HG02588 (cell line): ENCODE measurements at regions not wholly inside any gene's neighbourhood (a gene's known extent, or its start where the extent isn't known, plus 50 kb on each side); places are given as distances from the start of the nearest gene placed in this dataset.
"Not testable (repeated sequence)": the region's sequence is repeated elsewhere in the genome, so short reads cannot be mapped to it uniquely, and the experiment has no call there.

Experiments used
- ATAC-seq: cut with Tn5 transposase; IDR thresholded peaks from one replicate; pipeline ENCODE4 v1.9.1; 2021; ENCODE audit warnings: mild to moderate bottlenecking, moderate library complexity; ENCODE audit not compliant: unreplicated experiment

GRCh38 chr6:22738194-22738593 lies 168.8 kb downstream of the HDGFL1 start:
- ATAC-seq = no peak

GRCh38 chr6:22747571-22747970 lies 178.2 kb downstream of the HDGFL1 start:
- ATAC-seq = no peak

- ATAC-seq = no peak
These were observed 179.3 kb downstream of the HDGFL1 start for GRCh38 chr6:22748681-22749080.

GRCh38 chr6:22749696-22750095 lies 180.3 kb downstream of the HDGFL1 start:
- no peak for ATAC-seq

- ATAC-seq = no peak
These were observed 181.9 kb downstream of the HDGFL1 start for GRCh38 chr6:22751223-22751622.

GRCh38 chr6:22752522-22752921 lies 183.2 kb downstream of the HDGFL1 start:
- ATAC-seq = no peak

- no peak for ATAC-seq
These were observed 184.7 kb downstream of the HDGFL1 start for GRCh38 chr6:22754061-22754460.

GRCh38 chr6:22755605-22756004 lies 186.2 kb downstream of the HDGFL1 start:
- no peak for ATAC-seq

- ATAC-seq = no peak
These were observed 187.0 kb downstream of the HDGFL1 start for GRCh38 chr6:22756365-22756764.

GRCh38 chr6:22764496-22764895 lies 195.1 kb downstream of the HDGFL1 start:
- ATAC-seq = no peak

GRCh38 chr6:22765015-22765414 lies 195.6 kb downstream of the HDGFL1 start:
- ATAC-seq = no peak

- ATAC-seq = no peak
These were observed 197.6 kb downstream of the HDGFL1 start for GRCh38 chr6:22766979-22767378.

GRCh38 chr6:22770054-22770453 lies 200.7 kb downstream of the HDGFL1 start:
- ATAC-seq = no peak

- ATAC-seq = no peak
These were observed 204.8 kb downstream of the HDGFL1 start for GRCh38 chr6:22774129-22774528.

GRCh38 chr6:22778438-22778837 lies 209.1 kb downstream of the HDGFL1 start:
- not testable (repeated sequence) for ATAC-seq

GRCh38 chr6:22779062-22779461 lies 209.7 kb downstream of the HDGFL1 start:
- no peak for ATAC-seq

GRCh38 chr6:22783931-22784330 lies 214.6 kb downstream of the HDGFL1 start:
- no peak for ATAC-seq

GRCh38 chr6:22784601-22785410 lies 215.4 kb downstream of the HDGFL1 start:
- ATAC-seq = no peak

GRCh38 chr6:22788038-22788437 lies 218.7 kb downstream of the HDGFL1 start:
- ATAC-seq = no peak

- no peak for ATAC-seq
These were observed 219.9 kb downstream of the HDGFL1 start for GRCh38 chr6:22789315-22789714.

GRCh38 chr6:22794844-22795243 lies 225.5 kb downstream of the HDGFL1 start:
- ATAC-seq = no peak

GRCh38 chr6:22800451-22800850 lies 231.1 kb downstream of the HDGFL1 start:
- ATAC-seq = no peak

- ATAC-seq = no peak
These were observed 232.5 kb downstream of the HDGFL1 start for GRCh38 chr6:22801831-22802230.
